NCI-H446 (cell line): ENCODE measurements at regions not wholly inside any gene's neighbourhood (a gene's known extent, or its start where the extent isn't known, plus 50 kb on each side); places are given as distances from the start of the nearest gene placed in this dataset.

Experiments used
- DNase-seq, 2 experiments: peaks; one replicate each; lab custom pipeline; 2025; lab: John Stamatoyannopoulos, UW

- no peak for DNase-seq
Measured at GRCh38 chr2:18503376-18504228, 56.9 kb downstream of the RDH14 start.

- no peak for DNase-seq
Measured at GRCh38 chr2:18502142-18502541, 58.3 kb downstream of the RDH14 start.

- DNase-seq, result no peak
Measured at GRCh38 chr2:18501729-18502128, 58.7 kb downstream of the RDH14 start.

DNA sequence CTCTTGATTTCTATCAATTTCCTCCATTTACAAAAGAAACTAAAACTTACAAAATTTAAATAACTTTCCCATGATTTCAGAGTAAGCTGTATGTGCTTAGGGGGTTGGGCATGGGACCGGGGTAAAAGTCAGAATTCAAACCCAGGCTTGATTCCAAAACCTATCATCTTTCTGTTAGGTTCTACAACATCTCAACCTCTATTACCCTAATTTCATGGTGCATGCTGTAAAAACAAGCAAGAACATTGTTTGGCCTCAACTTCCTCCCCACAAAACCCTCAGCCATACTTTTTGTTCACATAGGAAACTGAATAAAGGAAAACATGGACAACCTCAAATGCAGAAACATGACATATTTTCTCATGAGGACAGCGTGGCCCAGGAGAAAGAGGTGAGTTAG lies 59.3 kb downstream of the RDH14 start:
- DNase-seq, result no peak

DNA sequence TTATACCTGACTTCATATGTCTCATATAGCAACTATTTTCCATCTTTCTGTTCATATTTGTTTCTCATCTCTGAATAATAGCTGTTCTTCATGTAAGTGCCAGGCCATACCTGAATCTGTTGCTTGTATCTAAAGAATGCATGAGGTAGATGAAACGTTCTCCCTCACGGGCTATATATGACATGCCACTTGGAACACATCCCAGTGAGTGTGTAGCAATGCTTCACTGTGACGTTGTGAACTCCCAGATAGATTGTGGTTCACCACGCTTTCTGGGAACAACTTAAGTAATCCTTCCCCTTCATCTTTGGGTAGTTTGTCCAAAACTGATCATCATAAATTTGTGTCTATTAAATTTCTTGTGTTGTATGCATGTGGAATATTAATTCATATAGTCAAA lies 60.1 kb downstream of the RDH14 start:
- no peak for DNase-seq

DNA sequence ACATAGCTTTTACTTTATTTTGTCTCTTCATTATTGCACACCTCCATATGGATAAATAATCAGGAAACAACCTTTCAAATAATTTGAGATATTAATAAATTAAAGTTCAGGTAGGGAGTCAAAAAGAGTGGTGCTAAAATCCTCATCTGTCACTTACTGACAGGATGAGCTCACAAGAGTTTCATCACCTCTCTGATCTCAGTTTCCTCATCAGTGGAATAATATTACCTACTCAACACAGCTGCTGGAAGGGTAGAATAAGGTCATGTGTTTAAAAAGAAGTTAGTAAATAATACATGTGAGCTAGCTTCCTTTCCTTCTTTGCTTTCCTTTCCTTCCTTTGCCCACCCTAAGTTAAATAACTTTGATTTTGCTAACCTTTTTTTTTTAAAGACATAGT lies 61.9 kb downstream of the RDH14 start:
- DNase-seq, result no peak

GRCh38 chr2:18496516-18496915 lies 63.9 kb downstream of the RDH14 start:
- no peak for DNase-seq

DNA sequence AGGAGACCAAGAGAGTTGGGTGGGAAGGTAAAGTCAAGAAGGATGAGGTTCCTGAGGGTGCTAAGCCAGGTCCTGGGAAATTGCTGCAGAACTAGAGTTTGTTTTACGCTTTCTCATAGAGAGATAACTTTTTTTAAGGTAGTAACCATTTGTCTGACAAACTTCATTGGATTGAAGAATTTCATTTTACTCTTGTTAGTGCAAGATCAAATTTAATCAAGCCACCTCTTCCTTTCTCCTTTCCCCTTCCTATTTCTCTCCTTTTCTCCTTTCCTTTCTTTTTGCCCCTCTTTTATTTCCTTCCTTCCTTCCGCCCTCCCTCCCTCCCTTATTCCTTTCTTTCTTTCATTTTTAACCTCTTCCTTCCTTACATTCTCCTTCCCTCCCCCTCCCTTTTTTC lies 65.4 kb downstream of the RDH14 start:
- no peak for DNase-seq

DNA sequence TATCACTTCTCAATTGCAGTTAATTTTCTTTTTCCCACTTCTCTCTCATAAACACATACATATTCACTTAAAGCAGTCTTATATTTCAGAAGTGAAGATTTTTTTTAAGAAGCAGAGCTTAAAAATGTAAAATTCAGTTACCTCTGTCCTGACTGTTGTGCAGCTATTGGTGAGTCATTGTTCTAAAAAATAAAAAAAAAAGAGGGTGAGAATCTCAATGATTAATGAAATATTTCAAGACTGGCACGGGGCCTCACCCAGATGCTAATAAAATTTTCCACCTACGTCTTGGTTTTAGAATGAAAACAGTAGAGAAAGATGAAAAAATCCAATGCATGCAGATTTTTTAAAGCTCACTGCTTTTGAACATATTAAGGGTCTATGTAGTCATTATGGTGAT lies 67.7 kb downstream of the RDH14 start:
- DNase-seq, result no peak

DNA sequence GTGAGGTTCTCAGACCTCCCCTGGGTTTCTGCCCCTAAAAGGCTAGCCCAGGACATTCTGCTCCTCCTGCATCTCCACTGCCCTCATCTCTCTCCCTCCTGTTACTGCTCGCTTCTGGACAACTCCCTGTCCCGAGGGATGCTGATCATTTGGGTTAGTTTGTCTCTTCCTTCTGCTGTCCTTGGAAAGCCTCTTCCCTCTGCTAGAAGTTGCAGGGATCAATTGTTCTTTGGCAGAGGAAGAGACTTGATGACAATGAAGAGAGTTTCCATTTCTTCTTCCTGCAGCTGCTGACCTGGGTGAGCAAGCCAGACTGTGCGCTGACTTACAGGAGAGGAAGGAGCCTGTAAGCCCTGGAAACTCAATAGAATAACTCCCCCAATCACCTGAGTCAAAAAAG lies 68.9 kb downstream of the RDH14 start:
- no peak for DNase-seq

GRCh38 chr2:18490901-18491300 lies 69.6 kb downstream of the RDH14 start:
- DNase-seq, result no peak

DNA sequence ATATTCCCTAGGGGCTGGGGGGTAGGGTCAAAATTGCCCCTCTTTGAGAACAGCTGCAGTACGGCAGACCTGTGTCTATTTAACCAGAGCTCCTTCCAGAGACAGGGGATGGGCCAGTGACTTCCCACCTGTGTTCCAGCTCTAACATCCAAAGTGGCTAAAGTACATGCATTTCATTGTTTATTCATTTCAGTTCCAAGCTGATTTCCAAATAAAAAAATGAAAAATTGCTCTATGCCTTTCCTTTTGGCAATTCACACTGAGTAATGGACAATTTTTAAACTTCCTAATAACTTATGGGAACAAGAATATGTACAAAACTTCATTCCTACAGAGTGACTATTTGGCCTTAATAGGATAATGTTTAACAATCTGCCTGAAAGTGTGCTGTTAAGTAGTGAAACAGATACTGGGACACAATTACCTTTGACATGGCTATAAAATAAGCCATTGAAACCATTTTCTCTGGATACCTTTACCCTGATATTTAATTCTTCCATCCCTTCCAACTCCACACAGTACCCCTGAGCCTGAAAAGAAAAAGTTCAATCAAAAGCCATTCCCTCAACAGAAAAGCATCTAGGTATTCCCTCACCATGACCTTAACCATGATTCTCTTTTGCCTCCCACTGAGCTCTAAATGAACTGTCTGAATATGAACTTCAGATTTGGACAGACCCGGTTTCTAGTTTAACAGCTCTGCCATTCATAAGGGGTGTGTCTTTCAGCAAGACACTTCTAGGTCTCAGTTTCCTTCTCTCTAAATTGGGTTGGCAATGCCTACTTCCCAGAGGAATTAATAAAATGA lies 73.1 kb downstream of the RDH14 start:
- no peak for DNase-seq

DNA sequence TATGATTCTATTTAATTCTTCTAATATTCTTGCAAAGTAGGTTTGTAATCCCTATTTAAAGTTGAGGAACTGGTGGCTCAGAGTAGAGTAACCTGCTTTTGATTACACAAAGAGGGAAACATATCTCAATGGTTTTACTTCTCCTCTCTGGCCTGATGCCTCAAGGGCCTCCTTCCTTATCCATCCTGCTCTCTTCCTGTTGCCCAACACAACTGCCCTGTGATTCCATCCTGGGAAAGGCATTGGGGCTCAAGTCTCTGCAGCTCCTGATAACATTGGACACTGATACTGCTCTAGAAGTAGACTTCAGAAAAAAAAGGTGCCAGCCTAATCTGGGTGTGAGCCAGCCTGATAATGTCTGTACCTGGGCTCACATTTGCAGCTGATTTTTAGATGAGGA lies 75.8 kb downstream of the RDH14 start:
- no peak for DNase-seq

DNA sequence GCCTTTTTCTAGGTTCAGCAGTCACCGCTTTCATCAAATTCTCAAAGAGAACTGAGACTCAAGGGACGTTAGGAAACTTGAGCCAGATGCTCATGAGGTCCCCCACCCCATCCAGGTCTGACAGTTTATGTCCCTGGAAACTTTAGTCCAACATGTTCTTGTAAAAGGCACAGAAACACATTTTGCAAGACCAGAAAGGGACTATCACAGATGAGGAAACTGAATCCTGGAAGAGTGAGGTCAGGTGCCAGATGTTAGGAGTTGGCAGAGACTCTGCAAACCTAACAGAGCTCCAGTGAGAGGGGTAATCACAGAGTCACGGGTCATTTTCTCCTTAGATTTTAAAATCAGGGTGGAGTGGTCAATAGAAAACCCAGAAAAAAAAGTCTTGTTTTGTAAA lies 76.6 kb downstream of the RDH14 start:
- DNase-seq, result no peak

DNA sequence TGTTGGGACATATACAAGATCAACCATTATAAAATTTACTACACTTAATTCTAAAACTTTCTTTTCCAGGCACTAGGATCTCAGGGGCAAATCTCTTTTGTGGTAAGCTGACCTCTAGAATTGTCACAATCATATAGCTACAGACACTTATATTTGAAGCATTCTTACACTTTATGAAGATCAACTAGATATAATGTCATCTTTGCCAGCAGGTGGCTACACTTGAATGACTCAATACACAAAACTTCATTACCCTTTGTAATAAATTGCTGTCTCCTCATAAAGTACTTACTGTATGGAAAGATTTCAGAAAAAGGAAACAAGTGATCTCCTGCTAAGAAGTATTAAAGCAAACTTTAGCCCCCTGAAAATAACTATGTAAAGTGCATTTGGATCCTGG lies 77.8 kb downstream of the RDH14 start:
- DNase-seq, result no peak

GRCh38 chr2:18479947-18480369 lies 80.5 kb downstream of the RDH14 start:
- DNase-seq, result peak; percentile 15 to 48

DNA sequence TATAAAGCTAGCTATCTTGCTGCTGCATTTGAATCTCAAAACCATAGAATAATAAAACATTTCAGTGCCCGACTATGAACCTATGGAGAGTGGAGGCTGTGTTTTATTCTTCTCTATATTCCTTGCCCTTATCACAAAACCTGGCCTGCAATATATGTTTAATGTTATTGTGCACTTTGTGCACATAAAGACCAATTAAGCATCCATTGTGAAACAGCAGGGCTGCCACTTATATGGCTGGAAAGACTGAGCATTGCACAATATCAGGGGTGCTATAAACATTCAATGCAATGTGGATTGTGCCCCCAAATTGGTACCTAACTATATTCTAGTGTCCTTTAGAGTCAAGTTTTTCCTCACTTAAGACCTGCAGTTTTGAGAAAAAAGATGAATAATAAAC lies 83.2 kb downstream of the RDH14 start:
- DNase-seq, result no peak

DNA sequence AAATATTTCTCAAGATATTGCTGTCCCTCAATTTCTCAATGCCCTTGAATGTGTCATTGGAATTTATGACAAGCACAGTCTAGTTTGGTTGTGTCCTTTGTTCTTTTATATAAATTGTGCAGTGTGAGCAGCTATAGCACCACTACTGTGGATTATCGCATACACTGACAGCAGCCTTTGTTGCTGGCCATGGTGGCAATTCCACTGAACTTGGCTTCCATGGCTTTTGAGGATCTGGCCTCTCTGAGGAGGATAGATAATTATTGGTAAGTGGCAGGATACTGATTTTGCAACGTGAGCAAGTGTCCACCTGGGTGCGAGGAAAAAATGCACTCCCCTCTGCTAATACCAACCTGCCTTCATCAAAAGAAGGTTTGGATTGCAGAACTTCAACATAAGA lies 84.0 kb downstream of the RDH14 start:
- DNase-seq, result no peak

GRCh38 chr2:18475884-18476283 lies 84.6 kb downstream of the RDH14 start:
- DNase-seq, result no peak

- no peak for DNase-seq
Measured at GRCh38 chr2:18474700-18475099, 85.8 kb downstream of the RDH14 start.

DNA sequence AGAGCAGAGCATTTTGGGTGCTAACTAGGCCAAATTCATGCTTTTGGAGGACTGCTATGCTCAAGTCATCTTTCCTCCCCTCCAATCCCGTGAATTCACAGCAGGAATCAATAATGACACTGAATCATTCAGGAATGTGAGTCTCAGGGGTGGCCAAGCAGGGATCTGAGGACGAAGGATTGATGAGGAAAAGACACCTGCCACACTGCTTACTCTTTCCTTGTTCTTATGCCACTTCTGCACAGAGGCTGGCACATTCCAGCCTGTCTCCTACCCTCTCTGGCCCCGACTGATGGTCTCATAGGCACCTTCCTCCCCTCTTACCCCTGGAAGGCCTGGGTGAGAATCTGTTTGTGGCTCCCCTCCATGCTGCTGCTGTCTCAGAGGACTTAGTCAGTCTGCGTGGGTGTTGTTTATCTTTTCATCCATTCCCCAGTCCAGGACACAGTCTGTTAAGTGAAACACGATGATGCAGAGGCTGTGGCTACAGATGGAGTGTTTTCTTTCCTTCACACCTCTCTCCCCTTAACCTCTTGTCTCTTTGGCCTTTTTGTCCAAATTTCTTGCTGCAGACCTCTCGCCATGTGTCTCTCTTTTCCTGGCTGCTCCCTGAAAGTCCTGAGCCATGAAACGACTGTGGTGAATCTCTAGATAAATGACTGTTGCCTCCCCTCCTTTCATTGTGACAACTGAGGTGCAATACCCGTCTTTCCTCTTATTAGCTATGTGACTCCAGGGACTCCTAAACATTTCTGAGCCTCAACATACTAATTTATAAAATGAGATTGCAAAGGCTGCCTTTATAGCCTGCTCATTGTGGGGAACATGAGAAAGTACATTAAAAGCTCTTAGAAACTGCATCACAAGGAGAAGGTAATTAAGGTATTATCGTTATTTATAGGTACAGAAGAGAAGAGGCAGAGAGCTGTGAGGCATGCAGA lies 86.9 kb downstream of the RDH14 start:
- no peak for DNase-seq

DNA sequence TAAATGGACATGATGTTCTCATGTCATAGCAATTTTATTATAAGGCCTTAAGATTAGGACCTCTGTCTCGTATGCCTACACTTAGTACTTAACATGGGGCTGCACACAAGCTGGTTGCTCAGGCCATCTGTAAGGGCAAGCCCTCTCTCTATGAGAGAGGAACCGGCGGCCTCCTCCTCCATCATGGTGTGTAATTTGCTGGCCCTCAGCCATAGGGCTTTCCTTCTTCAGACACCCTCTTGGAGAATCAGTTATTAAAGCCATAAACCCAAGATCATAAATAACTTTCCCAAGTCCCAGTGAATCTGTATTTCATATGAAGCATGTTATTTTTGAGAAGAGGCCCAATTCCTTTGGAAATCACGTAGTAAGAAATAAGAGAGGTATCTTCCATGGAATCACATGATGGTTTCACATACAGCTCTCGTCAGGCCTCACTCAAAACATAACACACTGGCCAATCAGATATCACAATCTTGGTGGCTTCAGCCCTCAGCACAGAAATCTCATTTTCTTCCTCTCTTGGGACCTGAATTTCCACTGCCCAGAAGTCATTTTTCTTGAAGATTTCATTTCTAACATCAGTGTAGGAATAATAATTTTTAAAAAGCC lies 92.6 kb downstream of the RDH14 start:
- DNase-seq, result no peak
